ENCODE measurements at regions not wholly inside any gene's neighbourhood (a gene's known extent, or its start where the extent isn't known, plus 50 kb on each side); places are given as distances from the start of the nearest gene placed in this dataset.

GRCh38 chrX:76893930-76894329 lies 466.4 kb downstream of the MAGEE1 start:
- BruUV-seq (replicated peaks), result no TSS peak
- H3K4me1 Mint-ChIP-seq (ENCODE audit: low read depth, unreplicated experiment), result no peaks in the 10 kb centered on the region
- no peak overlapping the region for H3K27ac Mint-ChIP-seq (ENCODE audit: unreplicated experiment)
- TF ChIP-seq CTCF (IDR thresholded peaks at IDR 0.05; ENCODE audit: unreplicated experiment), result no peak
- H3K4me3 Mint-ChIP-seq (ENCODE audit: low read depth, unreplicated experiment), result no peak overlapping the region
- no peak for DNase-seq
- intact Hi-C loops (cut with micrococcal nuclease; ENCODE audit: unreplicated experiment), result no loop called here
- no peaks in the 10 kb centered on the region for H3K36me3 Mint-ChIP-seq (ENCODE audit: insufficient read depth, unreplicated experiment)
- peaks cover 10% of the 10 kb centered on the region for H3K9me3 Mint-ChIP-seq (ENCODE audit: low read depth, unreplicated experiment)
- CTCF ChIA-PET, result no interaction called here
- H3K27me3 Mint-ChIP-seq (ENCODE audit: unreplicated experiment), result no peaks in the 10 kb centered on the region

- Mint-ChIP-seq H3K4me3 (ENCODE audit: low read depth, unreplicated experiment) (no peak overlapping the region), H3K9me3 (ENCODE audit: low read depth, unreplicated experiment) (peaks cover 6% of the 10 kb centered on the region), H3K27ac (ENCODE audit: unreplicated experiment) (no peak overlapping the region), H3K36me3 (ENCODE audit: insufficient read depth, unreplicated experiment) (no peaks in the 10 kb centered on the region), H3K4me1 (ENCODE audit: low read depth, unreplicated experiment) (no peaks in the 10 kb centered on the region), H3K27me3 (ENCODE audit: unreplicated experiment) (no peaks in the 10 kb centered on the region)
- DNase-seq, result no peak
- CTCF ChIA-PET, result no interaction called here
- intact Hi-C loops (cut with micrococcal nuclease; ENCODE audit: unreplicated experiment), result no loop called here
- no TSS peak for BruUV-seq (replicated peaks)
- TF ChIP-seq CTCF (IDR thresholded peaks at IDR 0.05; ENCODE audit: unreplicated experiment), result no peak
These were observed 488.3 kb downstream of the MAGEE1 start for GRCh38 chrX:76915836-76916235.

GRCh38 chrX:76918033-76918432 lies 490.5 kb downstream of the MAGEE1 start:
- Mint-ChIP-seq H3K9me3 (ENCODE audit: low read depth, unreplicated experiment) (peaks cover 5% of the 10 kb centered on the region), H3K36me3 (ENCODE audit: insufficient read depth, unreplicated experiment) (no peaks in the 10 kb centered on the region), H3K27ac (ENCODE audit: unreplicated experiment) (no peak overlapping the region), H3K27me3 (ENCODE audit: unreplicated experiment) (no peaks in the 10 kb centered on the region), H3K4me3 (ENCODE audit: low read depth, unreplicated experiment) (no peak overlapping the region), H3K4me1 (ENCODE audit: low read depth, unreplicated experiment) (no peaks in the 10 kb centered on the region)
- no peak for TF ChIP-seq CTCF (IDR thresholded peaks at IDR 0.05; ENCODE audit: unreplicated experiment)
- no peak for DNase-seq
- intact Hi-C loops (cut with micrococcal nuclease; ENCODE audit: unreplicated experiment), result no loop called here
- BruUV-seq (replicated peaks), result no TSS peak
- CTCF ChIA-PET, result no interaction called here

GRCh38 chrX:76919761-76920160 lies 492.3 kb downstream of the MAGEE1 start:
- CTCF ChIA-PET, result no interaction called here
- no peak for DNase-seq
- Mint-ChIP-seq H3K4me3 (ENCODE audit: low read depth, unreplicated experiment) (no peak overlapping the region), H3K36me3 (ENCODE audit: insufficient read depth, unreplicated experiment) (no peaks in the 10 kb centered on the region), H3K27me3 (ENCODE audit: unreplicated experiment) (no peaks in the 10 kb centered on the region), H3K27ac (ENCODE audit: unreplicated experiment) (no peak overlapping the region), H3K4me1 (ENCODE audit: low read depth, unreplicated experiment) (no peaks in the 10 kb centered on the region), H3K9me3 (ENCODE audit: low read depth, unreplicated experiment) (peaks cover 8% of the 10 kb centered on the region)
- TF ChIP-seq CTCF (IDR thresholded peaks at IDR 0.05; ENCODE audit: unreplicated experiment), result no peak
- BruUV-seq (replicated peaks), result no TSS peak
- intact Hi-C loops (cut with micrococcal nuclease; ENCODE audit: unreplicated experiment), result no loop called here

- no peak for TF ChIP-seq CTCF (IDR thresholded peaks at IDR 0.05; ENCODE audit: unreplicated experiment)
- CTCF ChIA-PET, result no interaction called here
- intact Hi-C loops (cut with micrococcal nuclease; ENCODE audit: unreplicated experiment), result no loop called here
- no peak for DNase-seq
- no TSS peak for BruUV-seq (replicated peaks)
- H3K4me3 Mint-ChIP-seq (ENCODE audit: low read depth, unreplicated experiment), result no peak overlapping the region
- no peaks in the 10 kb centered on the region for H3K27me3 Mint-ChIP-seq (ENCODE audit: unreplicated experiment)
- H3K4me1 Mint-ChIP-seq (ENCODE audit: low read depth, unreplicated experiment), result no peaks in the 10 kb centered on the region
- H3K27ac Mint-ChIP-seq (ENCODE audit: unreplicated experiment), result no peak overlapping the region
- no peaks in the 10 kb centered on the region for H3K36me3 Mint-ChIP-seq (ENCODE audit: insufficient read depth, unreplicated experiment)
- peaks cover 11% of the 10 kb centered on the region for H3K9me3 Mint-ChIP-seq (ENCODE audit: low read depth, unreplicated experiment)
These were observed 493.1 kb downstream of the MAGEE1 start for GRCh38 chrX:76920607-76921006.
